H1 (cell line): ENCODE measurements at regions not wholly inside any gene's neighbourhood (a gene's known extent, or its start where the extent isn't known, plus 50 kb on each side); places are given as distances from the start of the nearest gene placed in this dataset.

Experiments
- CTCF ChIA-PET: fragments of 300-600 bp; sonication (Branson Sonifier 250); formaldehyde crosslinking; loops from one replicate; lab custom pipeline; 2021; ENCODE audit not compliant: partially characterized antibody; lab: Charles Lee
- POLR2A ChIA-PET: fragments of 300-600 bp; sonication (Branson Sonifier 250); formaldehyde crosslinking; loops from one replicate; lab custom pipeline; 2021; ENCODE audit warnings: inconsistent platforms; ENCODE audit not compliant: partially characterized antibody; lab: Charles Lee
- DNase-seq, 2 experiments: peaks; one replicate each; pipeline versions ENCODE4 v3.0.0 to v3.0.0-alpha.2; 2010 to 2022; ENCODE audit warnings: low spot score in 2 of 2, low read depth in 1 of 2, mixed read lengths in 1 of 2
- FAIRE-seq: peaks from 2 replicates; lab custom pipeline; 2011; peaks lifted over from hg19 to GRCh38; lab: Jason Lieb, UNC
- H2AFZ ChIP-seq: 2 replicates; pipeline ENCODE4 v1.8.1; 2012; ENCODE audit warnings: low read length, inconsistent platforms
- H2AK5ac ChIP-seq: 2 replicates; pipeline ENCODE4 v1.6.1; 2013; ENCODE audit warnings: low read depth, low read length
- H2BK120ac ChIP-seq: replicated peaks from 2 replicates; pipeline ENCODE3; 2013; ENCODE audit warnings: low read depth, low read length, inconsistent platforms
- H2BK12ac ChIP-seq: 2 replicates; pipeline ENCODE4 v1.6.1; 2013; ENCODE audit warnings: low read depth, low read length
- H2BK15ac ChIP-seq: 2 replicates; pipeline ENCODE4 v1.6.1; 2013; ENCODE audit warnings: low read length
- H2BK20ac ChIP-seq: 2 replicates; pipeline ENCODE4 v1.6.1; 2013; ENCODE audit warnings: low read length
- H2BK5ac ChIP-seq: 2 replicates; pipeline ENCODE4 v1.6.1; 2013; ENCODE audit warnings: low read depth, low read length
- H3K14ac ChIP-seq: 2 replicates; pipeline ENCODE4 v1.6.1; 2013; ENCODE audit warnings: inconsistent platforms; ENCODE audit not compliant: insufficient read length
- H3K18ac ChIP-seq: 2 replicates; pipeline ENCODE4 v1.6.1; 2013; ENCODE audit warnings: low read length; ENCODE audit errors: extremely low read depth
- H3K23ac ChIP-seq: 2 replicates; pipeline ENCODE4 v1.6.1; 2013; ENCODE audit warnings: inconsistent platforms; ENCODE audit not compliant: insufficient read length
- H3K23me2 ChIP-seq: 2 replicates; pipeline ENCODE4 v1.6.1; 2013; ENCODE audit warnings: low read depth, low read length
- H3K27ac ChIP-seq: 2 replicates; pipeline ENCODE4 v1.6.1; 2011; ENCODE audit warnings: low read depth, low read length, inconsistent platforms
- H3K27me3 ChIP-seq, 4 experiments: replicated peaks in 1 of 4; 1 replicate in 1 of 4; 2 replicates in 3 of 4; pipeline versions ENCODE4 v1.6.1 to v1.8.1; 2011 to 2013; ENCODE audit warnings: low read length in 3 of 4, mild to moderate bottlenecking in 3 of 4, inconsistent platforms in 2 of 4, mixed read lengths in 2 of 4, moderate library complexity in 1 of 4; ENCODE audit not compliant: control insufficient read depth in 3 of 4, insufficient read depth in 3 of 4; ENCODE audit errors: extremely low read depth in 1 of 4
- H3K36me3 ChIP-seq, 4 experiments: 2 replicates each; pipeline versions ENCODE4 v1.6.1 to v1.8.1; 2011 to 2013; ENCODE audit warnings: mild to moderate bottlenecking in 4 of 4, low read length in 3 of 4, moderate library complexity in 2 of 4, control low read depth in 1 of 4, inconsistent platforms in 1 of 4; ENCODE audit not compliant: insufficient read depth in 4 of 4, control insufficient read depth in 2 of 4
- H3K4ac ChIP-seq: replicated peaks from 2 replicates; pipeline ENCODE3; 2013; ENCODE audit warnings: low read length, low read depth, mixed read lengths, inconsistent platforms; ENCODE audit not compliant: insufficient read length
- H3K4me1 ChIP-seq, 4 experiments: replicated peaks in 1 of 4; 1 replicate in 1 of 4; 2 replicates in 3 of 4; pipeline versions ENCODE4 v1.6.1 to v1.8.1; 2011 to 2013; ENCODE audit warnings: low read length in 3 of 4, inconsistent platforms in 2 of 4, mixed read lengths in 1 of 4; ENCODE audit not compliant: insufficient read depth in 4 of 4, control insufficient read depth in 3 of 4
- H3K4me2 ChIP-seq, 2 experiments: 2 replicates each; pipeline versions ENCODE4 v1.6.1 to v1.8.1; 2011 to 2013; ENCODE audit warnings: low read depth in 2 of 2, low read length in 2 of 2, control low read depth in 1 of 2, inconsistent platforms in 1 of 2, mild to moderate bottlenecking in 1 of 2; ENCODE audit not compliant: insufficient read depth in 1 of 2
- H3K4me3 ChIP-seq, 4 experiments: fragments of 200-600, 300-600 bp in 1 of 4; sonication (generic), shearing (Covaris generic), sonication (Bioruptor Twin) in 1 of 4; 2 replicates each; pipeline versions ENCODE4 v1.5.1 to v1.8.1; 2011 to 2016; ENCODE audit warnings: low read length in 4 of 4, low read depth in 3 of 4, control low read depth in 2 of 4, inconsistent platforms in 2 of 4, mild to moderate bottlenecking in 2 of 4, mixed read lengths in 1 of 4, moderate library complexity in 1 of 4; ENCODE audit not compliant: insufficient read depth in 2 of 4; ENCODE audit errors: extremely low read depth in 1 of 4
- H3K56ac ChIP-seq: replicated peaks from 2 replicates; pipeline ENCODE3; 2013; ENCODE audit warnings: low read depth, mild to moderate bottlenecking, mixed read lengths, low read length, inconsistent platforms; ENCODE audit not compliant: insufficient read length
- H3K79me1 ChIP-seq: 2 replicates; pipeline ENCODE4 v1.6.1; 2013; ENCODE audit warnings: low read depth, low read length, control low read depth
- H3K79me2 ChIP-seq, 2 experiments: 2 replicates each; pipeline versions ENCODE4 v1.6.1 to v1.8.1; 2012 to 2013; ENCODE audit warnings: low read length in 2 of 2, mild to moderate bottlenecking in 2 of 2, inconsistent platforms in 1 of 2; ENCODE audit not compliant: insufficient read depth in 2 of 2, control insufficient read depth in 1 of 2
- H3K9ac ChIP-seq, 4 experiments: replicated peaks in 1 of 4; 1 replicate in 1 of 4; 2 replicates in 3 of 4; pipeline versions ENCODE4 v1.6.1 to v1.8.1; 2011 to 2013; ENCODE audit warnings: low read depth in 3 of 4, low read length in 3 of 4, control low read depth in 2 of 4, mild to moderate bottlenecking in 2 of 4, moderate library complexity in 2 of 4, inconsistent platforms in 1 of 4; ENCODE audit errors: extremely low read depth in 1 of 4
- H3K9me3 ChIP-seq, 2 experiments: 2 replicates each; pipeline versions ENCODE4 v1.6.1 to v1.8.1; 2012 to 2013; ENCODE audit warnings: mild to moderate bottlenecking in 2 of 2, moderate library complexity in 2 of 2, control low read depth in 1 of 2, inconsistent platforms in 1 of 2, low read depth in 1 of 2, low read length in 1 of 2, mixed read lengths in 1 of 2; ENCODE audit not compliant: insufficient read depth in 2 of 2
- H4K20me1 ChIP-seq, 2 experiments: replicated peaks in 1 of 2; 2 replicates each; pipeline versions ENCODE3 to v1.8.1; 2011 to 2013; ENCODE audit warnings: inconsistent platforms in 2 of 2, low read length in 2 of 2, mild to moderate bottlenecking in 1 of 2; ENCODE audit not compliant: insufficient read depth in 2 of 2, control insufficient read depth in 1 of 2
- H4K5ac ChIP-seq: 2 replicates; pipeline ENCODE4 v1.6.1; 2013; ENCODE audit warnings: low read length, low read depth, mixed read lengths, inconsistent platforms; ENCODE audit not compliant: insufficient read length
- H4K8ac ChIP-seq: 2 replicates; pipeline ENCODE4 v1.8.0; 2013; ENCODE audit warnings: mild to moderate bottlenecking, moderate library complexity, low read length, inconsistent platforms; ENCODE audit not compliant: insufficient read depth; ENCODE audit errors: extremely low read depth
- H4K91ac ChIP-seq: replicated peaks from 2 replicates; pipeline ENCODE3; 2013; ENCODE audit warnings: low read length, mixed read lengths, inconsistent platforms; ENCODE audit not compliant: insufficient read length
- EGR1 ChIP-seq: IDR thresholded peaks from 2 replicates; pipeline ENCODE4 v1.6.1; 2011; ENCODE audit warnings: low read depth, low read length, borderline replicate concordance
- POU5F1 ChIP-seq: IDR thresholded peaks from 2 replicates; pipeline ENCODE4 v1.6.1; 2011; ENCODE audit warnings: low read depth, mild to moderate bottlenecking, low read length, moderate library complexity
- TEAD4 ChIP-seq: IDR thresholded peaks from 2 replicates; pipeline ENCODE4 v1.6.1; 2012; ENCODE audit warnings: low read depth, low read length, inconsistent platforms, mixed read lengths
- WGBS, 2 experiments: shearing (Covaris generic) in 1 of 2; methylation state at CpG; one replicate each; pipeline versions ENCODE4 v1.1.6 to v1.1.7; 2013 to 2015; ENCODE audit warnings: low lambda C conversion rate in 2 of 2, mixed read lengths in 2 of 2, inconsistent platforms in 1 of 2, low coverage in 1 of 2, missing lambda C conversion rate in 1 of 2; ENCODE audit not compliant: insufficient replicate concordance in 2 of 2, insufficient coverage in 1 of 2, insufficient read length in 1 of 2; ENCODE audit errors: extremely low coverage in 1 of 2, missing lambda C conversion rate in 1 of 2; 5-methylcytosine and 5-hydroxymethylcytosine counted together

DNA sequence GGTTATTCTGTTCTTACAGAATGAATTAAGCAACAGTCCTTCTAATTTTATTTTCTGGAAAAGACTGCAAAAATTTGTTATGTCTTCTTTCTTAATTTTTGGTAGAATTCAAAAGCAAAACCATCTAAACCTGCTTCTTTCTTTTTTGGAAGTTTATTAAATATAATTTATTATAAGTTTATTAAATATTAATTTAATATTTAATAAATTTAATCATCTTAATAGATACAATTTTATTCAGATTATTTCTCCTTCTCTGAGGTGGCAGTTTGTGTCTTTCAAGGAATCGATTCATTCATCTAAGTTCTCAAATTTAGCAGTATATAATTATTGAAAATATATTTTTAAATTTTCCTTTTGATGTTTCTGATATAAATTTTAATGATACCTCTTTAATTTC is 837.5 kb upstream of the LRRC4C start:
- H3K4me2 ChIP-seq: no peak overlapping the region
- no peak overlapping the region for H4K91ac ChIP-seq
- H2BK15ac ChIP-seq: no peak overlapping the region
- no peak overlapping the region for H2BK20ac ChIP-seq
- no peak overlapping the region for H3K56ac ChIP-seq
- H4K8ac ChIP-seq: no peak overlapping the region
- ChIA-PET CTCF (no interaction called here), POLR2A (no interaction called here)
- H2BK12ac ChIP-seq: no peak overlapping the region
- no peaks in the 10 kb centered on the region; a peak in 1 of 4 replicates for H3K9me3 ChIP-seq
- no peak overlapping the region for H2AFZ ChIP-seq
- H3K27ac ChIP-seq: no peak overlapping the region
- H3K79me1 ChIP-seq: no peaks in the 10 kb centered on the region
- H4K20me1 ChIP-seq: no peaks in the 10 kb centered on the region
- no peak overlapping the region for H2BK120ac ChIP-seq
- no peak overlapping the region for H2AK5ac ChIP-seq
- no peak overlapping the region for H3K14ac ChIP-seq
- no peaks in the 10 kb centered on the region for H3K23me2 ChIP-seq
- H3K79me2 ChIP-seq: no peaks in the 10 kb centered on the region
- FAIRE-seq (no peak), DNase-seq (no peak)
- 89% methylated on average over 1 of the region's 1 CpG; no CpG with 5 or more reads in 1 of the 2 experiments for WGBS, 2 experiments
- no peak overlapping the region for H3K18ac ChIP-seq
- no peak overlapping the region for H3K23ac ChIP-seq
- H3K27me3 ChIP-seq: no peaks in the 10 kb centered on the region
- H3K4me3 ChIP-seq: no peak overlapping the region
- H3K4ac ChIP-seq: no peak overlapping the region
- H3K9ac ChIP-seq: no peak overlapping the region
- no peaks in the 10 kb centered on the region for H3K36me3 ChIP-seq
- H3K4me1 ChIP-seq: no peaks in the 10 kb centered on the region
- H2BK5ac ChIP-seq: no peak overlapping the region
- H4K5ac ChIP-seq: no peak overlapping the region
- TF ChIP-seq POU5F1 (no peak), TEAD4 (no peak), EGR1 (no peak)
